Nephron progenitor cell (in vitro differentiated cells): ENCODE measurements at regions not wholly inside any gene's neighbourhood (a gene's known extent, or its start where the extent isn't known, plus 50 kb on each side); places are given as distances from the start of the nearest gene placed in this dataset.

Experiments used
- DNase-seq: peaks from one replicate; pipeline ENCODE4 v3.0.0; 2021
- H3K27ac Mint-ChIP-seq: 2 replicates; pipeline ENCODE4 v1.8.0; 2021; ENCODE audit warnings: mild to moderate bottlenecking, moderate library complexity, mixed read lengths
- H3K27me3 Mint-ChIP-seq: 2 replicates; pipeline ENCODE4 v1.8.0; 2021; ENCODE audit warnings: mild to moderate bottlenecking, low read depth, mixed read lengths; ENCODE audit not compliant: poor library complexity
- H3K36me3 Mint-ChIP-seq: 2 replicates; pipeline ENCODE4 v1.8.0; 2021; ENCODE audit warnings: low read depth, mixed read lengths
- H3K4me1 Mint-ChIP-seq: 2 replicates; pipeline ENCODE4 v1.8.0; 2021; ENCODE audit warnings: mixed read lengths
- H3K4me3 Mint-ChIP-seq: 2 replicates; pipeline ENCODE4 v1.8.0; 2021; ENCODE audit warnings: mild to moderate bottlenecking, moderate library complexity, mixed read lengths
- H3K9me3 Mint-ChIP-seq: 2 replicates; pipeline ENCODE4 v1.8.0; 2021; ENCODE audit warnings: mild to moderate bottlenecking, moderate library complexity, mixed read lengths
- TF ChIP-seq, protein P1 (sequence below): fragments of 200-600 bp; sonication (generic); IDR thresholded peaks from 2 replicates; pipeline ENCODE4 v1.5.0; 2021; ENCODE audit warnings: antibody characterized with exemption

DNA sequence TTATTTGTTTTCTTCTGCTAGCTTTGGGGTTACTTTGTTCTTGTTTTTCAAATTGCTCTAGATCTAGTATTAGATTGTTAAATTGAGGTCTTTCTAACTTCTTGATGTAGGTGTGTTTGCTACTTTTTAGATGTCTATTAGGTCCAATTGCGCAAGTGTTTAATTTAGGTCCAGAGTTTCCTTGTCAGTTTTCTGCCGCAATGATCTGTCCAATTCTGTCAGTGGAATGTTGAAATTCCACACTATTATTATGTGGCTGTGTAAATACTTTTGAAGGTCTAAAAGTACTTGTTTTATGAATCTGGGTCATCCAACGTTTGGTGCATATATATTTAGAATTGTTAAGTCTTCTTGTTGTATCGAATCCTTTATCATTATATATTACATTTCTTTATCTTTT is 324.4 kb upstream of the SGO1 start:
- H3K27ac Mint-ChIP-seq: no peak overlapping the region
- no peaks in the 10 kb centered on the region for H3K27me3 Mint-ChIP-seq

DNA sequence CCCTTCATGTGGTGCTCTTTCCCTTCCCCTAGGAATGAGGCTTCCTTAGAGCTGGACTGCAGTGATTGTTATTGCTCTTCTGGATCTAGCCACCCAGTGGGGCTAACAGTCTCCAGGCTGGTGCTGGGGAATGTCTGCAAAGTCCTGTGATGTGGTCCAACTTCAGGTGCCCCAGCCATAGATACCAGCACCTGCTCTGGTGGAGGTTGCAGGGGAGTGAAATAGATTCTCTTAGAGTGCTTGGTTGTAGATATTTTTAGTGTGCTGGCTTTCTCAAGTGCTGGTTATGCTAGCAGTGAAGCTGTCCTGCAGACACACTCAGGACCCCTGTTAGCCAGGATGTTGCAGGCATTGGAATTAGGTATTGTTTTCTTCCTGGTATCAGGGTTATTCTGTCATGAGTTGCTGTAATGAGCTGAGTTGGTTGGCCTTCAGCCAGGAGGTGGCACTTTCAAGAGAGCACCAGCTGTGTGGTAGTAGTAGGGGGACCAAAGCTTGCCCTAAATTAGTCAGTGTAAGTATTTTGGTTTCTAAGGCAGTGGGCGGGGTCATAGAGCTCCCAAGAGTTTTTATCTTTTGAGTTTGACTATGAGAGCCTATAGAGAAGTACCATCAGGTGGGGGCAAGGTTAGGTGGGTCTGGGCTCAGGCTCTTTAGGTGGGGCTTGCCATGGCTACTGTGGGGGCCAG is 317.5 kb upstream of the SGO1 start:
- H3K27me3 Mint-ChIP-seq: no peaks in the 10 kb centered on the region
- no peak for DNase-seq
- no peak overlapping the region for H3K4me3 Mint-ChIP-seq
- H3K36me3 Mint-ChIP-seq: no peaks in the 10 kb centered on the region
- no peaks in the 10 kb centered on the region for H3K4me1 Mint-ChIP-seq
- no peak overlapping the region for H3K27ac Mint-ChIP-seq
- peaks cover 9% of the 10 kb centered on the region for H3K9me3 Mint-ChIP-seq
- TF ChIP-seq, protein P1, sequence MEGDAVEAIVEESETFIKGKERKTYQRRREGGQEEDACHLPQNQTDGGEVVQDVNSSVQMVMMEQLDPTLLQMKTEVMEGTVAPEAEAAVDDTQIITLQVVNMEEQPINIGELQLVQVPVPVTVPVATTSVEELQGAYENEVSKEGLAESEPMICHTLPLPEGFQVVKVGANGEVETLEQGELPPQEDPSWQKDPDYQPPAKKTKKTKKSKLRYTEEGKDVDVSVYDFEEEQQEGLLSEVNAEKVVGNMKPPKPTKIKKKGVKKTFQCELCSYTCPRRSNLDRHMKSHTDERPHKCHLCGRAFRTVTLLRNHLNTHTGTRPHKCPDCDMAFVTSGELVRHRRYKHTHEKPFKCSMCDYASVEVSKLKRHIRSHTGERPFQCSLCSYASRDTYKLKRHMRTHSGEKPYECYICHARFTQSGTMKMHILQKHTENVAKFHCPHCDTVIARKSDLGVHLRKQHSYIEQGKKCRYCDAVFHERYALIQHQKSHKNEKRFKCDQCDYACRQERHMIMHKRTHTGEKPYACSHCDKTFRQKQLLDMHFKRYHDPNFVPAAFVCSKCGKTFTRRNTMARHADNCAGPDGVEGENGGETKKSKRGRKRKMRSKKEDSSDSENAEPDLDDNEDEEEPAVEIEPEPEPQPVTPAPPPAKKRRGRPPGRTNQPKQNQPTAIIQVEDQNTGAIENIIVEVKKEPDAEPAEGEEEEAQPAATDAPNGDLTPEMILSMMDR: no peak

More for the DNA sequence above, 324.4 kb upstream of the SGO1 start:
- H3K4me1 Mint-ChIP-seq: no peaks in the 10 kb centered on the region
- no peak overlapping the region for H3K4me3 Mint-ChIP-seq
- TF ChIP-seq, protein P1: no peak
- DNase-seq: no peak
- H3K9me3 Mint-ChIP-seq: no peaks in the 10 kb centered on the region
- no peaks in the 10 kb centered on the region for H3K36me3 Mint-ChIP-seq

DNA sequence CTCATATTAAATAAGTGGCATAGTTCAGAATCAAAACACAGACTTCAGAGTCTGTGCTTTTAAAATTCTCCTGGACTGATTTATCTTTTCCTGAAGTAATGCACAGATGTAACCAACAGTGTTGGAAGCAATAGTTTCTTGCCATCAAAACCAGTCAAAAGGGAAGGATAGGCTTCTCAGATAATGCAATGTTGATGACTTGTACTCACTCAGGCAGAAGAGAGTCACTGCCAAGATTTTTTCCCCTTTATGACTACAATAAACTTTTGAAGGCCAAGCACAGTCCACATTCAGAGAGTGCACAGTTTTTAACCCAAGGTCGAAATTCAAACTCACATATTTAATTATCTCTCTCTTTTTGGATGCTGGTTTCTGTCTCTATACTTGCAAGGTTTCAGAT is 305.0 kb upstream of the SGO1 start:
- Mint-ChIP-seq H3K4me3 (no peak overlapping the region), H3K9me3 (no peaks in the 10 kb centered on the region), H3K36me3 (no peaks in the 10 kb centered on the region), H3K27me3 (no peaks in the 10 kb centered on the region), H3K27ac (no peak overlapping the region), H3K4me1 (no peaks in the 10 kb centered on the region)
- DNase-seq: no peak
- TF ChIP-seq, protein P1: no peak

DNA sequence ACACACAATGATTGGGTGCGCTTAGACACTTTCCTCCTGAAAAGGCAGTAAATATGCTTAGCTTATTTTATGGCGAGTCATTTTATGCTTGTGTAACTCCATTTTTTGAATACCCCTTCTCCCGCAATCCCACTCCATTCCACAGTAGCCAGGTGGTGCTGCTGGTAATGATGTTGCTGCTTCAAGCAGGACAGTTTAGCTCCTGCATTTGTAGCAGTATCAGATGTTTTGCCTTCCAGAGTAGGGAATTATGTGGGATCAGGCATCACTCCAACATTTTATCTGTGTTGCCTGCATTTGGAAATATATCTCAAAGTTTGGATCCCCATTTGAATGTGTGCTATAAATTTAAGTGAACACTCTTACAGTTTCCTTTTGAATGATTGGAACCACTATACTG is 302.1 kb upstream of the SGO1 start:
- no peak for DNase-seq
- Mint-ChIP-seq H3K27me3 (no peaks in the 10 kb centered on the region), H3K27ac (no peak overlapping the region), H3K36me3 (no peaks in the 10 kb centered on the region), H3K4me1 (no peaks in the 10 kb centered on the region), H3K4me3 (no peak overlapping the region), H3K9me3 (peaks cover 14% of the 10 kb centered on the region)
- TF ChIP-seq, protein P1: no peak

DNA sequence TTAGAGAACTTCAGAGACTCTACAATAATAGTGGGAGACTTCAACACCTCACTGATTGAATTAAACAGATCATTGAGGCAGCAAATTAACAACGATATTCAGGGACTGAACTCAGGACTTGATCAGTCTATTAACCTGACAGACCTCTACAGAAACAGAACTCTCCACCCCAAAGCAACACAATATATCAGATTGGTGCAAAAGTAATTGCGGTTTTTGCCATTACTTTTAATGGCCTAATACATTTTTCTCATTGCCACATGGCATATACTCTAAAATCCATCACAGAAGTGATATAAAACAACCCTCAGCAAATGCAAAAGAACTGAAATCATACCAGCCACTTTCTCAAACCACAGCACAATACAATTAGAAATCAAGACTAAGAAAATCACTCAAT is 298.1 kb upstream of the SGO1 start:
- DNase-seq: no peak
- Mint-ChIP-seq H3K27ac (no peak overlapping the region), H3K27me3 (peaks cover 6% of the 10 kb centered on the region), H3K9me3 (peaks cover 21% of the 10 kb centered on the region), H3K36me3 (no peaks in the 10 kb centered on the region), H3K4me3 (no peak overlapping the region), H3K4me1 (no peaks in the 10 kb centered on the region)
- TF ChIP-seq, protein P1: no peak

DNA sequence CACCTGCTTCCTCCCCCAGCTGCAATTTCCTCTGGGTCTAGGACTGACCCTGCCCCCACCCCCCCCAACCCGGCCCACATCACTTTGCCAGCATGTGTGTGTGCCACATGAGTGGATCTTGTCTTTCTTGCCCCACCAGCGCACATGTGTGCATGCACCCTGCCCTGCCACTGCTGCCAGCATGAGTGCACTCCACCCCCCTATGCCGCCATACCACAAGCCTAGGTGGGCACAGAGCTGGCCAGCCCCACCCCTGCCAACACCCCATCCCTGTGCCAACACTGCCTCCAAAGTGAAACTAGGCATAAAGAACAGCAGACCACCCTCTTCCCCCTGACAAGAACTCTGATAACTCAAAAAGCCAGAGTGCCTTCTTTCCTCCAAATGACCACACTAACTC is 296.3 kb upstream of the SGO1 start:
- DNase-seq: no peak
- Mint-ChIP-seq H3K4me1 (no peaks in the 10 kb centered on the region), H3K9me3 (peaks cover 21% of the 10 kb centered on the region), H3K4me3 (no peak overlapping the region), H3K36me3 (no peaks in the 10 kb centered on the region), H3K27ac (no peak overlapping the region), H3K27me3 (peaks cover 6% of the 10 kb centered on the region)
- TF ChIP-seq, protein P1: no peak
